Neuron (in vitro differentiated cells): ENCODE measurements at regions not wholly inside any gene's neighbourhood (a gene's known extent, or its start where the extent isn't known, plus 50 kb on each side); places are given as distances from the start of the nearest gene placed in this dataset.
"Not testable (repeated sequence)": the region's sequence is repeated elsewhere in the genome, so short reads cannot be mapped to it uniquely, and the experiment has no call there.

Source experiments
- H2AFZ ChIP-seq: one replicate; pipeline ENCODE4 v1.6.1; 2013; ENCODE audit warnings: low read depth, mild to moderate bottlenecking, inconsistent platforms, low read length, moderate library complexity
- H3K27me3 ChIP-seq: one replicate; pipeline ENCODE4 v1.6.1; 2013; ENCODE audit warnings: low read length; ENCODE audit not compliant: insufficient read depth
- H3K36me3 ChIP-seq: one replicate; pipeline ENCODE4 v1.6.1; 2013; ENCODE audit warnings: low read length; ENCODE audit not compliant: insufficient read depth
- H3K4me1 ChIP-seq: one replicate; pipeline ENCODE4 v1.6.1; 2013; ENCODE audit warnings: low read length; ENCODE audit not compliant: insufficient read depth
- H3K4me3 ChIP-seq: 2 replicates; pipeline ENCODE4 v1.5.1; 2013; ENCODE audit warnings: mild to moderate bottlenecking, low read length, moderate library complexity
- H3K9me3 ChIP-seq: one replicate; pipeline ENCODE4 v1.6.1; 2013; ENCODE audit warnings: low read length

- H3K4me1 ChIP-seq, result no peaks in the 10 kb centered on the region
- H3K9me3 ChIP-seq, result no peaks in the 10 kb centered on the region
- no peaks in the 10 kb centered on the region for H3K27me3 ChIP-seq
- H3K4me3 ChIP-seq, result no peak overlapping the region
- no peak overlapping the region for H2AFZ ChIP-seq
- no peaks in the 10 kb centered on the region for H3K36me3 ChIP-seq
These were observed 144.0 kb downstream of the THBS2 start for GRCh38 chr6:169109411-169110220.

- no peaks in the 10 kb centered on the region for H3K9me3 ChIP-seq
These were observed 144.9 kb downstream of the THBS2 start for GRCh38 chr6:169108753-169109152.

GRCh38 chr6:169106176-169106575 is 147.5 kb downstream of the THBS2 start:
- Histone ChIP-seq H3K4me3 (no peak overlapping the region), H3K9me3 (no peaks in the 10 kb centered on the region), H3K36me3 (no peaks in the 10 kb centered on the region), H3K4me1 (no peaks in the 10 kb centered on the region), H2AFZ (no peak overlapping the region), H3K27me3 (no peaks in the 10 kb centered on the region)

More at GRCh38 chr6:169108753-169109152, 144.9 kb downstream of the THBS2 start:
- no peaks in the 10 kb centered on the region for H3K27me3 ChIP-seq
- no peak overlapping the region for H2AFZ ChIP-seq
- H3K36me3 ChIP-seq, result no peaks in the 10 kb centered on the region
- H3K4me1 ChIP-seq, result no peaks in the 10 kb centered on the region
- no peak overlapping the region for H3K4me3 ChIP-seq

GRCh38 chr6:169101981-169102380 is 151.7 kb downstream of the THBS2 start:
- no peak overlapping the region for H2AFZ ChIP-seq
- no peaks in the 10 kb centered on the region for H3K36me3 ChIP-seq
- no peak overlapping the region for H3K4me3 ChIP-seq
- no peaks in the 10 kb centered on the region for H3K9me3 ChIP-seq
- peaks cover 12% of the 10 kb centered on the region for H3K4me1 ChIP-seq
- no peaks in the 10 kb centered on the region for H3K27me3 ChIP-seq

GRCh38 chr6:169101036-169101805 is 152.4 kb downstream of the THBS2 start:
- no peak overlapping the region for H3K4me3 ChIP-seq
- peaks cover 16% of the 10 kb centered on the region for H3K4me1 ChIP-seq
- no peak overlapping the region for H2AFZ ChIP-seq
- no peaks in the 10 kb centered on the region for H3K9me3 ChIP-seq
- no peaks in the 10 kb centered on the region for H3K36me3 ChIP-seq
- H3K27me3 ChIP-seq, result no peaks in the 10 kb centered on the region

GRCh38 chr6:169099411-169100202 is 154.0 kb downstream of the THBS2 start:
- Histone ChIP-seq H3K9me3 (no peaks in the 10 kb centered on the region), H3K27me3 (no peaks in the 10 kb centered on the region), H3K36me3 (no peaks in the 10 kb centered on the region), H3K4me3 (no peak overlapping the region), H2AFZ (no peak overlapping the region), H3K4me1 (peaks cover 17% of the 10 kb centered on the region)

- H3K36me3 ChIP-seq, H3K9me3 ChIP-seq, H3K4me3 ChIP-seq, H3K27me3 ChIP-seq, H2AFZ ChIP-seq: not testable (repeated sequence)
- H3K4me1 ChIP-seq, result peaks cover 17% of the 10 kb centered on the region
These were observed 155.0 kb downstream of the THBS2 start for GRCh38 chr6:169098651-169099050.

- H3K4me3 ChIP-seq, result no peak overlapping the region
- H3K9me3 ChIP-seq, result peaks cover 2% of the 10 kb centered on the region
- H2AFZ ChIP-seq, result no peak overlapping the region
- no peaks in the 10 kb centered on the region for H3K27me3 ChIP-seq
- H3K36me3 ChIP-seq, result no peaks in the 10 kb centered on the region
- peaks cover 17% of the 10 kb centered on the region for H3K4me1 ChIP-seq
These were observed 155.5 kb downstream of the THBS2 start for GRCh38 chr6:169098116-169098515.

GRCh38 chr6:169097381-169097959 is 156.2 kb downstream of the THBS2 start:
- Histone ChIP-seq H2AFZ (no peak overlapping the region), H3K9me3 (peaks cover 2% of the 10 kb centered on the region), H3K36me3 (no peaks in the 10 kb centered on the region), H3K27me3 (no peaks in the 10 kb centered on the region), H3K4me1 (peaks cover 17% of the 10 kb centered on the region), H3K4me3 (no peak overlapping the region)

GRCh38 chr6:169096388-169096787 is 157.3 kb downstream of the THBS2 start:
- Histone ChIP-seq H2AFZ (no peak overlapping the region), H3K27me3 (no peaks in the 10 kb centered on the region), H3K36me3 (no peaks in the 10 kb centered on the region), H3K4me3 (no peak overlapping the region), H3K9me3 (peaks cover 2% of the 10 kb centered on the region), H3K4me1 (peaks cover 17% of the 10 kb centered on the region)

- Histone ChIP-seq H2AFZ (no peak overlapping the region), H3K9me3 (peaks cover 7% of the 10 kb centered on the region), H3K36me3 (no peaks in the 10 kb centered on the region), H3K4me3 (no peak overlapping the region), H3K4me1 (peaks cover 17% of the 10 kb centered on the region), H3K27me3 (no peaks in the 10 kb centered on the region)
These were observed 158.5 kb downstream of the THBS2 start for GRCh38 chr6:169095153-169095552.

GRCh38 chr6:169094552-169094950 is 159.1 kb downstream of the THBS2 start:
- Histone ChIP-seq H3K36me3 (no peaks in the 10 kb centered on the region), H3K9me3 (peaks cover 7% of the 10 kb centered on the region)

More at GRCh38 chr6:169094552-169094950, 159.1 kb downstream of the THBS2 start:
- H2AFZ ChIP-seq, result no peak overlapping the region
- H3K4me3 ChIP-seq, result no peak overlapping the region
- no peaks in the 10 kb centered on the region for H3K27me3 ChIP-seq
- H3K4me1 ChIP-seq, result peaks cover 17% of the 10 kb centered on the region
